GM18867 (cell line): ENCODE measurements at regions not wholly inside any gene's neighbourhood (a gene's known extent, or its start where the extent isn't known, plus 50 kb on each side); places are given as distances from the start of the nearest gene placed in this dataset.
"Not testable (repeated sequence)": the region's sequence is repeated elsewhere in the genome, so short reads cannot be mapped to it uniquely, and the experiment has no call there.

Source experiments
- ATAC-seq: cut with Tn5 transposase; IDR thresholded peaks from one replicate; pipeline ENCODE4 v1.9.1; 2021; ENCODE audit warnings: mild to moderate bottlenecking, moderate library complexity; ENCODE audit not compliant: unreplicated experiment

DNA sequence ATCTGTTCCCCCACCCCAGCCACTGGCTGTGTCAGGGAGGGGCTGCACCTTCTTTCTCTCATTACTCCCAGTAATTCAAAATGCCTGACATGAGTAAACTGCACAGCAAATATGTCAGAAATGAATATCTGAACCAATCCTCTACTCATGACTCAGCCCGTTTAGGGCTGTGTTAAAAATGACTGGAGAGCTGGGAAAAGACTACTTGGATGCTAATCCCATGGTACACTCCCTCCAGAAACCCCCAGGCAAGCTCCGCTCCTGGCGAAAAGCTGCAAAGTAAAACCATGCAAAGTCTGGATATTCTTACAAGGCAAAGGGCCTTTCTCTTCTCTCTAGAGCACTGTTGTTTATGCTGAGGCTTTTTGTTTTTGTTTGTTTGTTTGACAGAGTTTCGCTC, 448.1 kb upstream of the DYNLRB2 start:
- ATAC-seq = no peak

GRCh38 chr16:80091453-80091852, 449.3 kb upstream of the DYNLRB2 start:
- not testable (repeated sequence) for ATAC-seq

DNA sequence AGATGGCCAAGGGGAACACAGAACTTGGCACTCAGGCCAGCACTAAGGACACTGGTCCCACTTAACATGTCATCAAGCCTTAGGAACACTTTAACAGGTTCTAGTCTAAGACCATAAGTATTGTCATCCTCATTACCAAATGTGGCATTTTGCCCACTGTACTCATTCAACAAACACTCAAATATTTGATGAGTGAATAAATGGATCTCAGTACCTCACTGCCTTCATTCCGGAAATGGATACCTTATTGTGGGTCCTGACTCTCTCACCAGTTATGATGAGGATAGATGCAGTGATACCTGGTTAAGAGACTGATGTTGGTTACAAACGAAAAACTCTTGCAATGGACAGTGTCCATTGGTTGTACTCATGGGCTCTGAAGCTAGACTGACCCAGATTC, 455.2 kb upstream of the DYNLRB2 start:
- ATAC-seq = no peak

DNA sequence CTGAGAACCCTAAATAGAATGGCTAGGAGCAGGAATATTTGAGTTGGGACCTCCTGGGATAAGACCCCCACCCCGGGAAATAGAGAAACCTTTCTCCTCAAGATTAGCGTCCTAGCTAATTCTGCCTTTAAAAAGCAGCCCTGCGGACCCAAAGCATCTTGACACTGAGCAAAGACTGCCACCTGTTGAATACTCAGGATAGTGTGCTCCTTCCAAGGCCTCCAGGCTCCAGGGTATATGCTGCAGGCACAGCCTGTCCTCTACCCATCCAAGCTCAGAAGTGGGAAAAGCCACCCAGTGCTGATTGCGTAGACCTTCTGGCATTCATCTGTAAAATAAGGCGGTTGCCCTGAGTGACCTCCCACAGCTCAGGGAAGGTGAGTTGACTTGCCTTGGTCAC, 456.2 kb upstream of the DYNLRB2 start:
- ATAC-seq = no peak

- ATAC-seq = no peak
Observed at GRCh38 chr16:80084163-80084562, 456.6 kb upstream of the DYNLRB2 start.

GRCh38 chr16:80082906-80083305, 457.9 kb upstream of the DYNLRB2 start:
- no peak for ATAC-seq

DNA sequence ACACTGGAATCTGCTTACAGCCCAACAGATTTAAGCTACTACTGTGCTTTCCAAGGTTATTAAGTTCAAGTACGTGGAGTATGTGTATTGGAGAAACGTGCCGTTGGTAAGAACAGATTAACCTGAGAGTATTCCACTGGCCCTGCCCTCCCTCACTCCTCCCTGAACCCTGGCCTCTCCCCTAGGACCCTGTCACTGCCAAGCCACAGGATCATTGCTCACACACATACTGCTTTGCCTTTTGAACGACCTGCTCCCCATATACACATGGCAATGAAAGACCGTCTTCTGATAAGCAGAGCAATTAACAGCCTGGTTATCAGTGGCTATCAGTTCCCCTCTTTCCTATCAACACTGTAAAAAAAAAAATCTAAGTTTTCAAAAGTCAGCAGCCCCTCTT, 458.9 kb upstream of the DYNLRB2 start:
- ATAC-seq = no peak

GRCh38 chr16:80080287-80080851, 460.4 kb upstream of the DYNLRB2 start:
- no peak for ATAC-seq

DNA sequence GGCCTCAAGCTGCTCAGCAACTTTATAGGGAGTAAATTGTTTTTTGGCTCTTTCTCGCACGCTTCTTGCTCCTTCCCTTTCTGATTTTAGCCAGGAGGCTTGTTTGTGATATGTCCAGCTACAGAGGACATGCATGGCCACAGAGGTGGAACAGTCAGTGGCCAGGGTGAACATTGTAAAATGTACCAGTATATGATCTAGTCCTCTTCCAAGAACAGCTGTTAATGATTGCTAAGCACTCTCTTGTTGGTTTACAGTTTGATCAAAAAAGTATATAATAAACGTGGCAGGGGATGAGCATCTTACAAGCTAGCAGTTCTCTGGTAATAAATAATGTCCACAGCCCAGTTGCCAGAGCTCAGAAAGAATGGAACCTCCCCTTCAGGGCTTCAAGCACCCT, 461.7 kb upstream of the DYNLRB2 start:
- ATAC-seq = no peak

DNA sequence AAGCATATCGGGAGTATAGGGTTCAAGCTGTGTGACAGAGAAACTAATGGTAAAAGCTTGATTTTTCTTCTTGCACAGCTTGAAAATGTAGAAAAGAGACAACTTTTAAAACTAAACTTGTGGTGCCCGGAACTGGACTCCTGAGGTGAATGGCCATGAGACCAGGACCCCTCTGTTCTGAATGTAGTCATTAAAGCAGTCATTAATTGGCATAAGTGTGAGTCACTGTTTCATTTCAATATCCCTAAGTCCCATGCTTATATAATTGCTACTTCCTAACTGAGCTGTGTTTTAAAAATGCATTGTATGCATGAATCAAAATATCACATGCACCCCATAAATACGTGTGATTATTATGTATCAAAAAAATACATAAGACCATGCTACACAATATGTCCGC, 463.1 kb upstream of the DYNLRB2 start:
- ATAC-seq = no peak

DNA sequence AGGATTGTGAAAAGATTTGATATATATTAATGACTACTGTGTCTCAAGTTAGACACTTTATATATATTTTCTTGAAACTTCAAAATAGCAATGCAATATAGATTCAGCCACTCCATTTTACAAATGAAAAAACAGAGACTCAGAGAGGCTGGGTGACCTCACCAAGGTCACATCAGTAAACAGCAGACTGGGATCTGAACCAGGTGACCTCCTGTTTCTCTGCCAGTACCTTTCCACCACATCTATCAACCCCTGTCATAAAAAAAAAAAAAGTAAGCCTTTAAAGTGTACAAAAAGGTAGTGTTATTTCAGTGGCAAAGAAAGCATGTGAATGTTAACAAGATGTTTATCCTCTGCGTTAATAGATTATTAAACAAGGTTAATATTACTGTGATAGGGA, 466.5 kb upstream of the DYNLRB2 start:
- ATAC-seq = no peak

DNA sequence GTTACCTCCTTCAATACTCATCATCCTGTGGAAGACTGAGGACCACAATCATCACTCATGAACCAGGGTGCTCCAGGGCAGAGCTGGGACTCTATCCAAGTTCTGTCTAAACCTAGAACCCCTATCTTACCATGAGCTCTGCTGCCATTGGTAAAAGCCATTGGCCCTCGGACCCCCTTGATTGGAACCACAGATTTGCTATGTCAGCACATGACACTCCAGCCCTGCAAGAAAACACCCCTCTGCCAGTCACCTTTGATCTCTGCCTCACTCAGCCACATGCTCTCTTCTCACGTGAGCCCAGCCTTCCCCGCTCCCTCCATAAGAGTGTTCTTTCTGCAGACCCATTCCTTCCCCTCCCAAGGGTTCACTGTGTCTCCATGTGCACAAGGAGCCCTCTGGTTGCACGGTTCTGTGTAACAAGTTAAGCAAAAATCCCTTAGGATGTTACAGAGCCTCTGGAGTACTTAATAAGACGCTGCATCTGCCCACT, 468.8 kb upstream of the DYNLRB2 start:
- no peak for ATAC-seq

- ATAC-seq = no peak
Observed at GRCh38 chr16:80066805-80067580, 466.5 kb upstream of the MAF start.

GRCh38 chr16:80065541-80065940, 465.0 kb upstream of the MAF start:
- ATAC-seq = no peak

GRCh38 chr16:80063713-80064069, 463.2 kb upstream of the MAF start:
- ATAC-seq = no peak

- no peak for ATAC-seq
Observed at GRCh38 chr16:80063031-80063712, 462.6 kb upstream of the MAF start.

DNA sequence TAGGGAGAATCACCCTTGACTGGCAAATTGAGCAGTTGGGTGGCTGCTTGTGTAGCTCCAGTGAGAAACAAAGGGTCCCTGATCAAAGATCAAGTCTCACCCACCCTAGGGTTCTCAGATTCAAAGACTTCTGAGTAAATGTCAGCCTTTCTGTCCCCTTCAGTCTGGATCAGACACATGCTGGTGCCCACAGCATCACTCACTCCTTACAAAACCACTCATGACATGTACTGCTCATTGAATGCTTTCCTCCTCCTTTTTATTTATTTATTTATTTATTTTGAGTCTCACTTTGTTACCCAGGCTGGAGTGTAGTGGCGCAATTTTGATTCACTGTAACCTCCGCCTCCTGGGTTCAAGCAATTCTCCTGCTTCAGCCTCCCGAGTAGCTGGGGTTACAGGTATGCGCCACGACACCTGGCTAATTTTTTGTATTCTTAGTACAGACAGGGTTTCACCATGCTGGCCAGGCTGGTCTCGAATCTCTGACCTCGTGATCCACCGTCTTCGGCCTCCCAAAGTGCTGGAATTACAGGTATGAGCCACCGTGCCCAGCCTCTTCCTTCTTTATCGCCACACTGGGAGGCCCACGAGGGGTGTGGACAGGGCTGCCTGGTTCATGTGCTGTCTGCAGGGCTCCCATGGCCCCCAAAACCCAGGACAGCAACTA, 462.0 kb upstream of the MAF start:
- ATAC-seq = no peak

DNA sequence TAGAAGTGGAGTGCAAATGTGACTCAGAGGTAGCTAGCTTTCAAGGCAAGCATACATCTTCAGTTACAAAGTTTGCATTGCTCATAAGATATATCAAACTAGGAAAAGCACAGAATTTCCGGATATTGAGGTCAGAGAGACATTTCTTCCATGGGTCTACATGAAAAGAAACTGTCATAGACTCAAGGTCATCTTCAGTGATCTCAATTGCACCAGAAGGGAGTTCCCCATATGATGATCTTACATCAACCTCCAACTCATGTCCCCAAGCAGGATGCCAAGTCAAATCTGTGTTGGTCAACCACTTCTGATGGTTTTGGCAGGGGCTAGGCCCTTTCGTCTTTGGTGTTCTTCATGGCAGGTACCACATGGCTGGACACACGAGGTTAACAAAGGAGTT, 459.9 kb upstream of the MAF start:
- ATAC-seq = no peak

GRCh38 chr16:80059836-80060235, 459.3 kb upstream of the MAF start:
- no peak for ATAC-seq

- no peak for ATAC-seq
Observed at GRCh38 chr16:80058214-80058613, 457.7 kb upstream of the MAF start.

- no peak for ATAC-seq
Observed at GRCh38 chr16:80056324-80056723, 455.8 kb upstream of the MAF start.

DNA sequence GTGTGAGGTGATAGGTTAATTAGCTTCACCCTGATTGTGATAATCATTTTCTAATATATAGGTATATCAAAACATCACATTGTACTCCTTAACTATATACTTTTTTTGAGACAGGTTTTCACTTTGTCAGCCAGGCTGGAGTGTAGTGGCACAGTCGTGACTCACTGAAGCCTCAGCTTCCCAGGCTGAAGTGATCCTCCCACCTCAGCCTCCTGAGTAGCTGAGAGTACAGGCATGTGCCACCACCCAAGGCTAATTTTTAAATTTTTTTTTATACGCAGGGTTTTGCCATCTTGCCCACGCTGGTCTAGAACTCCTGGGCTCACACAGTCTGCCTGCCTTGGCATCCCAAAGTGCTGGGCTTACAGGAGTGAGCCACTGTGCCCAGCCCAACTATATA, 455.3 kb upstream of the MAF start:
- no peak for ATAC-seq
